Kidney glomerular epithelial cell (primary cell): ENCODE measurements at regions not wholly inside any gene's neighbourhood (a gene's known extent, or its start where the extent isn't known, plus 50 kb on each side); places are given as distances from the start of the nearest gene placed in this dataset.
A peak's percentile ranks its signal among the peaks of the same experiment; 100 is the strongest.
"Not testable (repeated sequence)": the region's sequence is repeated elsewhere in the genome, so short reads cannot be mapped to it uniquely, and the experiment has no call there.

ENCODE experiments used
- DNase-seq: peaks from one replicate; lab custom pipeline; 2025; lab: John Stamatoyannopoulos, UW

DNA sequence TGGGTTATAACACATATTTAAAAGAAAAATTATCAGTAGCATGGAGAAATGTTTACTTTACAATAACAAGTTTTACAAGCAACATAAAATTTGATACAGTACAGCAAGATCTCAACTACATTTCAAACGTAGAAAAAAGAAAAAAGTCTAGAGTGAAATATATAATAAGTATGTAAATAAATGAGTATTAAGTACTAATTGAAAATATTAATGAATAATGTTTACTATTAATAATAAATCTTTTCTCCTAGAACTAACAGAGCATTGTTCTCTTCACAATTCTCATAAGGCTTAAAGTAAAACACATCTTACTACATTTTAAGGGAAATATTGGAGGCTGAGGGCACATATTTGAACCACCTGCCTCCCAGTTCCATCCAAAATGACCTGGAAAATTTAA lies 72.1 kb downstream of the TMEM212 start:
- no peak for DNase-seq

- no peak for DNase-seq
Measured at GRCh38 chr3:171916888-171917287, 73.7 kb downstream of the TMEM212 start.

DNA sequence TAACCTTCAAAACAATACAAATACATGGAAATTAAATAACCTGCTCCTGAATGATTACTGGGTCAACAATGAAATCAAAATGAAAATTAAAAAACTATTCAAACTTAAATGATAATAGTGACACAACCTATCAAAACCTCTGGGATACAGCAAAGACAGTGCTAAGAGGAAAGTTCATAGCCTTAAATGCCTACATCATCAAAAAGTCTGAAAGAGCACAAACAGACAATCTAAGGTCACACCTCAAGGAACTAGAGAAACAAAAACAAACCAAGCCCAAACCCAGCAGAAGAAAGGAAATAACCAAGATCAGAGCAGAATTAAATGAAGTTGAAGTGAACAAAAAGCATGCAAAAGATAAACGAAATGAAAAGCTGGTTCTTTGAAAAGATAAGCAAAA lies 79.5 kb downstream of the TMEM212 start:
- DNase-seq: not testable (repeated sequence)

- not testable (repeated sequence) for DNase-seq
Measured at GRCh38 chr3:171923668-171924067, 80.5 kb downstream of the TMEM212 start.

- not testable (repeated sequence) for DNase-seq
Measured at GRCh38 chr3:171924864-171925263, 81.7 kb downstream of the TMEM212 start.

DNA sequence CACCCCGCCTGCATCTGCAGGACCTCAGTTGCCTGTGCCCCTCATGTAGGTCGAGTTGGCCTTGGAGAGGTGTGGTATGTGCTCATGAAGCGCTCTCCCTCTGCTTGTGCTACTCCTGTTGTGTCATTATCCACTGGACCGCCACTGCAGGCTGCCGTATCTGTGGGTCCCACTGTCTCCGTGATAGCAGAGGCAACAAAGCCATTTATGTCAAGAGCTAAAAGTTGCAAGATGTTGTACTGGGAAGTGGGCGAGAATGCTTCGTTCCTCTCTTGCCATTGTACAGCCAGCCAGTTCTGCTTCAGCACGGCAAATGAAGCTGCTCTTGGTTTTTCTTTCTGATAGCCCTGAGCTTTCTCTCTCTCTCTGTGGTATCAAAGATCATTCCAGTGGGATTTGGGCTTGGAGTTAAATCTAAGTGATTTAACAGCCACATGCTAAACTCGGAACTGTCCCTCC lies 89.0 kb downstream of the TMEM212 start:
- no peak for DNase-seq

DNA sequence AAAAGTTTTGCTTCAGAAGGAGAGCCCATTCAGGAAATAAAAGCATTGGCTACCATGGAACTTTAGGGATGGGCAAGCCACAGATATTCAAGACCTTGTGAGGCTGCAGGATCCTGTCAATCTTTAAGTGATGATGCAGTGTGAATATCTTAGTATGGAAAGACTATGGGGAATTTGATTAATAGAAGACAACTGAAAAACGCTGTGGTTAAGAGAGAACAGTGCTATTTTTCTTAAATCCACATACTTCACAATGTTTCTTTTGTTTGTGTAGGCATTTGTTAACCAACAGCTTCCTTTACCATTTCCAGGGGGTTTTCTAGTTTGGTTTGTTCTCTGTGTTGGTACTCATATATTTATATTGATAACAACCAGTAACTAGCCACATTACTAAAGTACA lies 90.3 kb downstream of the TMEM212 start:
- no peak for DNase-seq

- DNase-seq: no peak
Measured at GRCh38 chr3:171935261-171936123, 92.3 kb downstream of the TMEM212 start.

- DNase-seq: no peak
Measured at GRCh38 chr3:171936191-171936841, 93.2 kb downstream of the TMEM212 start.

GRCh38 chr3:171939578-171939977 lies 96.4 kb downstream of the TMEM212 start:
- DNase-seq: no peak

- no peak for DNase-seq
Measured at GRCh38 chr3:171940151-171940649, 97.1 kb downstream of the TMEM212 start.

DNA sequence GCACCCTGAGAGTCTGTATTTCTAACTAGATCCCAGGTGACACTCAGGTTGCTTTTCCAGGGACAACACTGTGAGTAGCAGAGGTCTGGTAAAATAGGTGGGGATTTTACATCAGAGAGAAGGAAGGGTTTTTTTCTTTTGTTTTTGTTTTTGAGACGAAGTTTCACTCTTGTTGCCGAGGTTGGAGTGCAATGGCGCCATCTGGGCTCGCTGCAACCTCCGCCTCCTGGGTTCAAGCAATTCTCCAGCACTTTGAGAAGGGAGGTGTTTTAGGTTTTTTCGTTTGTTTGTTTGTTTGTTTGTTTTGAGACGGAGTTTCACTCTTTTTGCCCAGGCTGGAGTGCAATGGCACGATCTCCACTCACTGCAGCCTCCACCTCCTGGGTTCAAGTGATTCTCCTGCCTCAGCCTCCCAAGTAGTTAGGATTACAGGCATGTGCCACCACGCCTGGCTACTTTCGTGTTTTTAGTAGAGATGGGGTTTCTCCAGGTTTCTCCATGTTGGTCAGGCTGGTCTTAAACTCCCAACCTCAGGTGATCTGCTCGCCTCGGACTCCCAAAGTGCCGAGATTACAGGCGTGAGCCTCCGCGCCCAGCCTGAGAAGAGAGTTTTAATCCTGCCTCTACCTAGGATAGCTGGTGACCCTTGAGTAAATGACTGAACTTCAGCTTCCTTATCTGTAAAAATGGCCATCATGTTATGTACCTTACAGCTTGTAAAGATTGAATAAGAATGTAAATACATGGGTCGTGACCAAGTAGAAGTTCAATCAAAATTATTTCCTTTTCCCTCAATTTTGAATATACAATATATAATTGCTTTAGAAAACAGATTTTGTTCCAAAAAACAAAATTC lies 95.9 kb upstream of the FNDC3B start:
- DNase-seq: no peak

GRCh38 chr3:171944118-171945016 lies 95.0 kb upstream of the FNDC3B start:
- DNase-seq: peak; percentile 60

DNA sequence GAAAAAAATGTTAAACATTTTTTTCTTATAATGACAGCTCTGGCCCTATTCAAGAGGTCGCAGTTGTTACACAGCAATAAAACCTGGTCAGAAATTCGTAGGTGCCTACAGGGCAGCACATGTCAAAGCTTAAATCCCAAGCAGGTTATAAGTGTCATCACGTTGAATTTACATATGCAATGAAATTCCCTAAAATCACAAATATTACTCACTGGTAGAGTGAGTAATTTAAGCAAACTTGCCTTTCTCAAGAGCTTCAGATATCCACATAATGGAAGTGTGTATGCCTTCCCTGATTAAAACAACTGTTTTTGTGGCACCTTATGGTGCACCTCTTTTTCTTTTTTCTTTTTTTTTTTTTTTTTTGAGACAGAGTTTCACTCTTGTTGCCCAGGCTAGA lies 90.7 kb upstream of the FNDC3B start:
- DNase-seq: no peak

GRCh38 chr3:171949554-171949953 lies 89.8 kb upstream of the FNDC3B start:
- DNase-seq: no peak

GRCh38 chr3:171950373-171950772 lies 89.0 kb upstream of the FNDC3B start:
- peak; percentile 8 for DNase-seq

GRCh38 chr3:171951597-171951996 lies 87.8 kb upstream of the FNDC3B start:
- no peak for DNase-seq

GRCh38 chr3:171953301-171954022 lies 85.9 kb upstream of the FNDC3B start:
- no peak for DNase-seq

- no peak for DNase-seq
Measured at GRCh38 chr3:171954690-171955383, 84.5 kb upstream of the FNDC3B start.

DNA sequence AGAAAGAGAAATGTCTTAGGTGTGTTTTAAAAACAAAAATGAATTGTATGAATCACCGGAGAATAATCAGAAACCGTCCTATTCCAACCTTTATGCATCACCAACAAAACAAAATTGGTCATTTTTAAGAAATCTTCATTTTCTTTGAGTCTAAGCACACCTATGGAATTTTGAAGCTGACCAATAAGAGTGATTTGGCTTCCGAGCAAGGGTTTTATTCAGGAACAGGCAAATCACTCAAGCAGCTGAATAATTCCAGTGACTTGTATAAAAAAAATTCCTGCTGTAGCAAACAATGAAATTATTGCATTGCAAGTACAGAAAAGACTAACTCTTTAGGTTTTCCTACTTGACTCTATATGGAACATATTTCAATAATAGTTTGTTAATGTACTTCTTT lies 83.8 kb upstream of the FNDC3B start:
- no peak for DNase-seq
